HG02623 (cell line): ENCODE measurements at regions not wholly inside any gene's neighbourhood (a gene's known extent, or its start where the extent isn't known, plus 50 kb on each side); places are given as distances from the start of the nearest gene placed in this dataset.

Experiments used
- ATAC-seq: cut with Tn5 transposase; IDR thresholded peaks from one replicate; pipeline ENCODE4 v1.9.1; 2021; ENCODE audit warnings: moderate library complexity; ENCODE audit not compliant: unreplicated experiment

DNA sequence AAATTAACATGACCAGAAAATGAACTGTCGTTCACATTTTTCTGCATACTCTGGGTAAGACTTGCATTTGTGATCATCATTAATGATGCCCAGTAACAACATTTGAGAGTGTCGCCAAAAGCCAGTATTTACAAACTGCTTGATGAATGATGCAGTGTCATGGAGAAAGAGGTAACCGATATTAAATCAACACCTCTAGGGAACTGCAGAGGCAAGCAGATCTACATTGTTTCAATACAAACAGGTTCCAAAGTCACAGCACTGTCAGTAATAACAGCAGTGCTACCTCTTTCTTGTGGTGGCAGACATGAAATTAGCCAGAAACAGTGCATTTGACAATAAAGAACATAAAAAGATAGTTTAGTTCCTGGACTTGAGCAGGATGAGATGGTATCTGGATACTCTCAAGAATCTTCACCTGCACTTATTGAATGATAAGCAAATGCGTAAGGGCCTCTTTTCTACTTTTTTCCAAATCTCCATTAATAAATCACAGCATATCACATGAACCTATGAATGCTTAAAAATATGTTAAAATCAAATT is 456.6 kb downstream of the ARHGEF28 start:
- no peak for ATAC-seq

DNA sequence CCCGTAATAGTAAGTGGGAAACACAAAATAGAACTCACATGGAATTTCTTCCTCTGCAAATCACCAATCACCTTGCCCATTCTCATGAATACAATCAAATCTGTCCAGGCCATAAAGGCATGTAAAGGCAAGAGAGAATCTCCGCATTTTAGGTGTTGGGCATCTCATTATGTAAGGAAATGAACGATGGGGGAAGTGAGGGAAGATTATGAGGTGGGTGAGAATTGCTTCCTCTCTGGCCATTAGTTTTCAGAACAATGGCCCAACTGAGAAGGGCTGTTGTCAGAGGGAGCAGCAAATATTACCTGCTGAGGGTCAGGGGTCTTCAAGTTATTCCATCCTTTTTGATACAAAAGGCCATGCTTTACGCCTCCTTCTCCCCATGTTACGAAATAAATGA is 455.1 kb downstream of the ARHGEF28 start:
- no peak for ATAC-seq

DNA sequence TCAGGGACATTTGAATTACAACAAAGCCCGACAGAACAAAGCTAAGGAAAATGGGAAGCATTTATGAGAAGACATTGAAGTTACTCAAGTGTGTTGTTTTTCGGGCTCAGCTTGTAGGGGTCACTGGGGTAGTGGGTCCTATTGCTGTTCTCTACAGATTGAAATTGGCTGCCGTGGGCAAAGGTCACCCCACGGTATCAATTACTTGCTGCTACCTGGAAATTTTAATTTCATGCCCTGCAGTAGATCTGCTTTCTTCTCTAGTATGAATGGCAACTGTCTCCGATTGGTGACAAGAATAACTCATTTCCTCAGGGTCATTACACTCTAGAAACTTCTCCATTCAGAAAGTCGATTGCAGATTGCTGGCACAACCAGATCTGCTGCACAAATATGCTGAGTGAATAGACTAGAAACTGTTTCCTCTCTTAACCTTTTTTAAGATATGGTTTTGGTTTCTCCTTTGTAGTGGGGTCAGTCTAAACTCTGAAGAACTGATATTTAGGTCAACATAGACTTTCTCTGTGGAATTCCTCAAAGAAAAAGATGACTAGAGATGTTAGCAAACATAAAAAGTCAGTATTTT is 454.1 kb downstream of the ARHGEF28 start:
- no peak for ATAC-seq

DNA sequence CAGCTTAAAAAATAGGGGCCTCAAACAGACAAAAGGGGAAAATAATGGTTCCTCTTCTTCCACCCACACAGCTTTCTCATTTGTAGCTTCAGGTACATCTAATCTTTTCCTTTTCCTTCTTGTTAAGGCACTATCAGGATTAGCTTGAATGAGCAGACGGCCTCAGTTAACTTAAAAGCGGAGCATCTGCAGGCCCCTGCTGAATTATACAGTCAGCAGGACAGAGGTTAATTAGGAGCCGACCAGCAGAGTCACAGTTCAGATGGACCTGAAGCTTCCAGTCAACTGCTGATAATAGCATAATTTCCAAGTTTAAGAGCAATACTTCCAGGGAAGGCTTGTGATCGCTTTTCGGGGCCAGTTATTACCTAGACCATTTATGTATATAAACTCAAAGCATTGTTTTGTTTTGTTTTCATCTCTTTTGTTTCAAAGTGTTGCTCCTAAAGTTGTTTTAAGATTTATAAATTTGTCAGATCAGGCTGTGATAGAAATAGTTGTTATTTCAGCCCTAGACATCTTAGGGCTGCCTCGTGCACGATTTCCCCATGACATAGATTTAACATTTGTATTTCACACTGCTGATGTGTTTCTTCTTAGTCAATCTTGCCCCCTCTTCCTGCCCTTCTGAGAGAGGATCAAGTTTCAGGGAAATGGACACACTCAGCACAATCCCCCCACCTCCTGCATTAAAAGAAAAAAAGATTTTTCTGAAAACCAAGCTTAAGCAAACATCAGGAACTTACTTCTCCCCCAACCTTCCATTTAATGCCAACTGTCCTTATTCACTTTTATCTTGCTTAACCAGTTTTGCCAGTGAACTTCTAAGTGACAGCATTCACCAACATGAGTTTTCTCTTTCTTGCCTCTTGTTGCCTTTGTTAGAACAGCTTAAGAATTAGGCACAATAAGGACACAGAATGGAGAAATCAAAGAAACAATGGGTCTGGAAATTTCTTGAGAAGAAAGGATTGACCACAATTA is 449.8 kb downstream of the ARHGEF28 start:
- ATAC-seq = no peak

DNA sequence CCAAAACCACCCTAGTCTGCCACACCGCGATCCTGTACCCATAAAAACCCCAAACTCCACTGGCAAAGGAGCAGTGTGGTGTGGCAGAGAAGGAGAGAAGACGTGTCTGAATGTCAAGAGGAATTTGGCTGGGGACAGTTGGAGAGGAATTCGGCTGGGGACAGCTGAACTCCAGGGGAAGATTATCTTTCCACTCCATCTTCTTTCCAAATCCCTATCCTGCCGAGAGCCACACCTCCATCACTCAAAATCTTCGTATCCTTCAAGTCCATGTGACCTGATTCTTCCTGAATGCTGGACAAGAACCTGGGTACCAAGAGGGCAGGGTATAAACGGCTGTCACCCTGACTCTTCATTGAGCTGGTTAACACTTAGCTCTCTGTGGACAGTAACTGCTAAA is 448.1 kb downstream of the ARHGEF28 start:
- ATAC-seq = no peak

DNA sequence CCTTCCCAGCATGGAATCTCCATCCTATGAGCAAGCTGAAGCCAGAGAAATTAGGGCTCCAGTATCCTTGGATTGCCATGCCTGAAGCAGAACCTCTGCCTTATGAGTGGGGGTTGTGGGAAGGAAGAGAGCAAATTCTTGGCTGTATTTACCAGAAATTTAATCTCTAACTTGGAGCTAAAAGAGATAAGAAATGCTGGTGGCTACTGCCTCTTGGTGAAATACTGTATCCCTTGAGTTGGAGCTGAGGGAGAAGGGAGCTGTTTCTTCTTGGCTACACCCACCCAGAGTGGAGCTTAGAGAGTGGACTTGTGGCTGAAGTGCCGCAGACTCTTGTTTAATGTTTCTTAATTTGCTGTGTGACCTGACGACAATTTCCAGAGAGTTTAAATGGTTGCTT is 447.3 kb downstream of the ARHGEF28 start:
- no peak for ATAC-seq

DNA sequence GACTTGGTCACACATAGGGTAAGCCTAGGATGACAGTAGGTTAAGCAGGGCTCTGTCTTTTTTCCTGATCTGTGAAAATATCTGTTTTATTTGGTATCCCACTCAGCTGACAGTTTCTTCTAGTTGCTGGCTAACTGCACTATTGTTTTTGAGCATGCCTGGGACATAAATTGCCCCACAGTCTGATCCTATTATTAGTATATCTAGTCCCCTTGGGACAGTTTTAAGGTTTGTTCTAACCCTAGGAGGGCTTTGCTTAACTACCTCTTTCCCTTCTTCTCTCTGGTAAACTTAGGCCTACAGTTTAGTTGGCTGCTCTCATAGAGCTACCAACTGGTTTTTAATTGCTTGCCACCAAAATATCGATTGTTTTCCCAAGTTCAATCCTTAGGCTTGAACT is 446.6 kb downstream of the ARHGEF28 start:
- ATAC-seq = no peak

DNA sequence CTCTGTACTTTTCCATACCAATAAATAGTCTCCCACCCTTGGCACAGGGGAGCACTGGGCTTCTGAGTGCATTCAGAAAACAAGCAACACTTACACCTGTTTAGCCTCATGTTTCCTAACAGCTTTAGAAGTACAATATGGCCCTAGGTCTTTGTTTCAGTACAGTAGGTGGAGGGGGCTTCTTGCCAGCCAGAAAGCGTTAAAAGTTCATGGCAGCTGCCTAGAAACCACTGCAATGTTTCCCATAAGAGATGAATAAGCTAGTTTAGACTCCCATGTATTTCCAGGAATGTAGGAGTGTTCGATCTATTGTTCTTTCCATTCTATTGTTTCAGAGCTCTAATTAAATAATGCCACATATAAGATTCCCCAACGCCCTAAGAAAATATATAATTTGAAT is 444.8 kb downstream of the ARHGEF28 start:
- no peak for ATAC-seq

DNA sequence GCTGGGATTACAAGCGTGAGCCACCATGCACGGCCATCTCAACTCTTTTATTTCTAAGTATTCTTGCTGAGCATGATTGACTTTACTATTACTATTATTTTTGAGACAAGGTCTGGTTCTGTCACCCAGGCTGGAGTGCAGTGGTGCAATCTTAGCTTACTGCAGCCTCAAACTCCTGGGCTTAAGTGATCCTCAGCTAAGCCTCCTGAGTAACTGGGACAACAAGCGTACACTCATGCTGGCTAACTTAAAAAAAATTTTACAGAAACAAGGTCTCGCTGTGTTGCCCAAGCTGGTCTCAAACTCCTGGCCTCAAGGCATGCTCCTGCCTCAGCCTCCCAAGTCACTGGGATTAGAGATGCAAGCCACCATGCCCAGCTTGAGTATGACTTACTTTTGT is 443.7 kb downstream of the ARHGEF28 start:
- ATAC-seq = no peak

DNA sequence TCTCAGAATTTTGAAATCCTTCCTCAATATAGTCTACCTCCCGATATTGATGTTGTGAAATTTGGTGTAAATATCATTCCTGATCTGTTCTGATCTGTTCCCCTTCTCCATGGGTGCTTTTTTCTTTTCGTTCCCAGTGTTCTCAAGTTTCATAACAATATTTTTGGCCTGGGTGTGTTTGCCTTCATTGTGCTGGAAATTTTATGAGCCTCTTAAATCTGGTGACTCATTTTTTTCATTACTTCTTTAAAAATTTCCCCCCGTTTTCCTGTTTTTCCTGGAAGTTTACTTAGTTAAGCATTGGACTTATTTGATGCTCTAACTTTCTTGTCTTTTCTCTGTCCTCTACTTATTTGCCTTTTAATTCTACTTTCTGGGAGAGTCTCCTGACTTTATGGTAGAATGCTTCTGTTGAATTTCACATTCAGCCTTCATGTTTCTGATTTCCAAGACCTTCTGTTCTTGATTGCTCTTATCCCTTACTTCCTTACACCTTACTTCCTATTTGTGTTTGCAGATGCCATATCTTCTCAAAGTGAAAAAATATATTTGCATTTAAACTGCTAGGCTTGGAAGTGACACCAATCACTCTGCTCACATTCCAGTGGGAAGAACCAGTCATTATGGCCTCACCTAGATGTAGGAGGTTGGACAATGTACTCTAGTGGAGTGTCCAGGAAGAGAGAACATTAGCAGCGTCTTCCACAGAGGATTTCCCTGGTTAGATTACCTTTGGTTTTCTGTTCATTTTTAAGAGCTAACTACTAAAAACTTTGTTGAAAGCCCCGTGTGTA is 441.9 kb downstream of the ARHGEF28 start:
- no peak for ATAC-seq

DNA sequence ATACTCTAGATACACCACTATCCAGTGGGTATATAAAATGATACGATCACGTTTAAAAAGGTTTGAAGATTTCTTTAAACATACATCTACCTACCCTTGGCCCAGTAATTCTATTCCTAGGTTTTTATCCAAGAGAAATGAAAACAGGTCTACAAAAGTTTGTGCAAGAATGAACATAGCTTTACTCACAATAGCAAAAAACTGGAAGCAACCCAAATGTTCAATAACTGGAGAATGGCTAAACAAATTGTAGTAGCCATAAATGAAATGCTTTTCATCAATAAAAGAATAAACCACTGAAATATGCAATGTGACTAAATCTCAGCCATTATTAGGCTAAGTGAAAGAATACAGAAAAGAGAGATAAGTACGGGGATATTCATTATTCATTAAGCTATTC is 438.9 kb downstream of the ARHGEF28 start:
- no peak for ATAC-seq

DNA sequence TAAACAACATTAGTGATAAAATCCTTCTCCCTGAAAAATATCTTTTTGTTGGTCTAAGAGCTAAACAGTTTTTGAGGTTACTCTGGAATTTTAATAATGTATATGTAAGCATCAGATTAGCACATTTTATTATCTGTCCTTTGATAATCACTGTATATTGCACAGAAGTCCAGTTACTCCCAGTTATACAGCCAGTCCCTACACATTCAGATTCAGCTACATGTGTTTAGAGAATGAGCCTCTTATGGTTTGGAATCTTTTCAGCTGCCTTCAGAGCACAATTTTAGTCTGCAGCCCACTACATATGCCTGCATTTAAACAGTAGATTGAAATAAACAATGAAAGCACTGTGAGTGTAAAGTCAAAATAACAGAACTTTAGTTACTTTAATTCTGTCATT is 438.2 kb downstream of the ARHGEF28 start:
- no peak for ATAC-seq

DNA sequence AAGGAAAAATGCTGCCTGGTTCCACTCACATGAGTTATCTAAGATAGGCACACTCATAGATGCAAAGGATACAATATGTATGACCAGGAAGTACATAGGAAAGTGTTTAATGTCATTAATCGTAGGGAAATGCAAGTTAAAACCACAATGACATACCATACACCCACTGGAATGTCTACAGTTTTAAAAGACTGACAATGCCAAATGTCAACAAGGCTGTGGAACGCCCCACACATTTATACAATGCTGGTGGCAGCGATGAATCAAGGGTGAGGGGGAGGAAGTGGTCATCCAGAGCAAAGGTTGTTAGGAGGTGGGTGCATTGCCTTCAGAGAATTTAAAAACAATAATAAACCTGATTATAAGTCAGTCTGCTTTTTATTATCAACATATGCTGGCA is 437.8 kb downstream of the ARHGEF28 start:
- ATAC-seq = no peak

DNA sequence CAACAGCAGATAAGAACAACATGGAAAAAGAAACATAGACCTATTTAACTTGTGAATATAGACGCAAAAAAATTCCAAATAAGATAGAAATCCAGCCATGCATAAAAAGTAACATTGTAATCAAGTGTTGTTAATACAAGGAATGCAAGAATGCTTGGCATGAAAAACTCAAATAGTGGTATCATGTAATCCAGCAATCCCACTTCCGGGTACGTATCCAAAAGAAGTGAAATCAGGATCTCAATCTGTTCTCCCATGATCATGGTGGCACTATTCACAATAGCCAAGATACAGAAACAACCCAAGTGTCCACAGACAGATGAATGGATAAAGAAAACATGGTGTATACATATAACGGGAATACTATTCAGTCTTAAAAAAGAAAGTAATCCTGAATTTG is 437.4 kb downstream of the ARHGEF28 start:
- no peak for ATAC-seq

DNA sequence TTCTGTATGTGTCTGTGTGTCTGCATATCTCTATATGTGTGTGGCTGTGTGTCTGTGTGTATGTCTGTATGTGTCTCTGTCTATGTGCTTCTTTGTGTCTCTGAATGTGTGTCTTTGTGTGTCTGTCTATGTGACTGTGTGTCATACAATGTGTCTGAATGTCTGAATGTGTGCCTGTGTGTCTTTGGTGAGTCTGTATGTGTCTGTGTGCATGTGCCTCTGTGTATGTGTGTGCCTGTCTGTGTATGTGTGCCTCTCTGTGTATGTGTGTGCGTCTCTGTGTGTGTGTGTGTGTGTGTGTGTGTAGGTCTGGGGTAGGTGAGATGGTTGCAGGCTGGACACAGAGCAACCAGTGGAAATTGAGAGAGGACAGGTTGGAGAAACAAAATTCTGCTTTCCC is 435.3 kb downstream of the ARHGEF28 start:
- ATAC-seq = no peak

DNA sequence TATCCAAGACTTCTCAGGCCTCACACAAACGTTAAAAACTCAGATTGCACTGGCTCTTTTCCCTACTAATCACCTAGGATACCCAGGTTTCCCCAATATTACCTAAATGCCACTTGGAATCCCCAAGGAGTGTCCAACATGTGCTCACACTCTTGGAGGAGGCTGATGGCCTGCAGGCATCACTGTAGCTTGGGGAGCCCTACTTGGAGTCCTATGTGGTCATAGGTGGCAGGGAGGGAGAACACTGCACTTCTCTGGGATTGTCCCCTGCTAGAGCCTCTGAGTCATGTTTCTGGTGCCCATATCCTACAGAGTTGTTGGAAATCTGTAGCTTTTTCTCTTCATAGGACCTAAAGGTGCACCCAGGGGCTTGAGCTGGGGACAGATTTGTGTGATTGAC is 433.7 kb downstream of the ARHGEF28 start:
- no peak for ATAC-seq

DNA sequence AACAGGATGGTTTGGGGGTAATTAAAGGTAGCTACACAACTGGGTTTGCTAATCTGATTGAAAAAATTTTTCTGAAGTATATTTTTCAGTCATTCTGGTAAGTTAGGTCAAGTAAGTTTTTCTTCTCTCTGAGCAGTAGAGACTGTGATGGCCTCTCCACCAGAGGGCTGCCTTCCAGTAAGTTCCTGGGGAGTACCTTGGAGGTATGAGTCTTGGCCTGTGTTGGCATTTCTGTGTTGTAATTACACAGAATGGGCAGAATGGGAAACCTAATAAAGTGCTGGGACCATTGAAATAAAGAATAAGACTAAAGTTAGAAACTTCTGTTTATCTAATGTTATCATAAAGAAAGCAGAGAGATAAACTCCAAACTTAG is 430.8 kb downstream of the ARHGEF28 start:
- ATAC-seq = no peak

DNA sequence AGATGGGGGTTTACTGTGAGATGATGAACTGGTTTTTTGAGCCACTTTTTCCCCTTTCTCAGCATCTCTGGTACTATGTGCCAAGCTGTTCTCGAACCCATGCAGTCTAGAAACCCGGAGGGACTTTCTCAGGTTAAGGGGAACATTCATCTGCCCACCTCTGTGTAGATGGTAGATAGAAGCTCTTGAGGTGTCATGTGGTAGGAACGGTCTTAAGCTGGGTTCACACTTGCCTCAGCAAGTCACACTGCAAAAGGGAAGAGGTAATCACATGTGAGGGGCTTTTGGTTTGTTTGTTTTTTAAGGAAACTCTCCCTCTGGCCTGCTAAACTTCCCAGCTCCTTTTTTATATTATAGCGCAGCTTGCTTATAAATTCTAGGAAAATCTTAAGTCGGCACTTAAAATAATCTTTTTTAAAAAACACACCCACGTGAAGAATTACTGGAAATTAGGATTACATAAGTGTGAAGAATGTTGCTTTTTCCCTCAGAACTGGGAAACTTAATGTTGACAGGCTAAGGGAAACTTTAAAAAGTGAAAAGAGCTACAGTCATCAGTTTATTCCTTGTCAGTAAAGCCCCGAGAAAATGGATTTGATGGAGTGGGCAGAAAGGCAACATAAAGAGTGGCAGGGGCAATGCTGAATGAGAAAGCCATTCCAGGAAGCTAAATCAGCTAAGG is 430.3 kb downstream of the ARHGEF28 start:
- ATAC-seq = no peak

DNA sequence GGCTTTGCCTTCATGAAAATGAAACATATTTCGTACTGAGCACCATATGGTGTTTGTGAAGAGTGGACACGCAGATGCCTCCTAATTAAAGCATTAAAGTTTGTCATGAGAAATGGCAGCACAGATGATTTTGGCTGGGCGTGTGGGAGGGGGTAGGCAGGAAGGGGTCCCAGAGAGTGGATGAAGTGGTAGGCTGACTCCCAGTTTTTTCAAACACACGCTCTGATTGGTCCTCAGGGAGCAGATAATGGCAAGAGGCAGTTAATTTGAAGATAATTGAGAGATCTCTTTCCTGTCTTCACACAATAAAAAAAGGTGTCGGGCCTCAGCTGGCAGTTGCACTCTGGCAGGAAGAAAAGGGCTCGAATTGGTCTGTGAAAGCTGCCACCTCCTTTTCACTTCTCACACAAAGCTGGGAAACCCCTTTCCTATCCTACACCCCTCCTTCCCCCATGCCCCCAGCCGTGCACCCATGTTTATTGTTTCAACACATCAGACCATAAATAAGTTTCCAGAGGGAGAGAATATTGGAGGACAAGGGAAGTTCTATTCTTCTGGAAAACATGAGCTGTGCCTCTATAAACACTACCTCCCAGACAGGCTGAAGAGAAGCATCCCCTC is 429.6 kb downstream of the ARHGEF28 start:
- no peak for ATAC-seq

DNA sequence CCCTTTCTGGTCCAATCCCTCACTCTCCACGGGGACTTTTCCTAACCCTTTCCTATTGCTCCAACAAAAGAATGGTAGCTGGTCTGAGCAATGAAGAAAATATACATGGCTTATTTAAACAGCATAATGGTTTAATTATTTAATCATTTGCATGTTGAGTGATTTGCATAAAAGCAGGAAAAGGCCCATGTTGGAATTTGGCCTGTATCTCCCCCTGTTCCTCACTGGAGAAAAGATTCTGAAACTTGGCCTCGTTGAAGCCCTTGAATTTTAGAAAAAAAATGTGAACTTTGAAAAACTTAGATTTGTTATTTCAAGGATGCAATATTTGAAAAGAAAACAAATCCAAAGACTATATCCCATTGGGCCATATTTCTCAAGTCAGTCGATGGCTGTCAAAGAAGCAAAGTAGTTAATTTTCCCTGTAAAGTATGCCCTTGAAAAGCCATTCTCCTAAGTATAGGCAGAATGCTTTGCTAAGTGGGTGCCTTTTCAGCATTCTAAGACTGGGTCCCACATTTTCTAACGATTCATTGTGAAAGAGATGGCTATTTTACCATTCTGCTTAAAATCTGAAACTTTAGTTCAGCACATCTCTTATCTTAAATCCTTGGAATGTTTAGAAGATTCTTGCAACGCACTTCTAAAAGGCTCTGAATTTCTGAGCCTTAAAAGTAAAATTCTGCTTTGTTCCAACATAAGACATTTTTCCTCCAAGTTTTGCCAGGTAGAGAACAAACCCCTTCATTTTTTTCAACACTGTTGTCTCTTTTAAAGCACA is 428.8 kb downstream of the ARHGEF28 start:
- ATAC-seq = no peak
